Natural killer cell (primary cell): ENCODE measurements at regions not wholly inside any gene's neighbourhood (a gene's known extent, or its start where the extent isn't known, plus 50 kb on each side); places are given as distances from the start of the nearest gene placed in this dataset.
A peak's percentile ranks its signal among the peaks of the same experiment; 100 is the strongest.

ENCODE experiments used
- ATAC-seq, 3 donors: fragments of 150-1000 bp in 2 of 3; fragments of 200-7000 bp in 1 of 3; cut with Tn5 transposase; 1 replicate in 1 of 3; 2 replicates in 2 of 3; pipeline ENCODE4 v1.10.0; 2021; ENCODE audit warnings: mild to moderate bottlenecking in 2 of 3, moderate library complexity in 2 of 3
- DNase-seq, 2 donors: peaks; one replicate each; pipeline versions ENCODE4 v3.0.0 to v3.0.0-alpha.2; 2013 to 2021; ENCODE audit warnings: mixed read lengths in 1 of 2
- H3K27ac ChIP-seq: one replicate; pipeline ENCODE4 v1.5.1; 2013; ENCODE audit warnings: mild to moderate bottlenecking, low read length
- H3K27me3 ChIP-seq: one replicate; pipeline ENCODE4 v1.6.1; 2013; ENCODE audit warnings: low read length; ENCODE audit not compliant: control insufficient read depth, insufficient read depth
- H3K36me3 ChIP-seq: one replicate; pipeline ENCODE4 v1.6.1; 2013; ENCODE audit warnings: low read length; ENCODE audit not compliant: control insufficient read depth, insufficient read depth
- H3K4me1 ChIP-seq: one replicate; pipeline ENCODE4 v1.6.1; 2013; ENCODE audit warnings: low read length; ENCODE audit not compliant: control insufficient read depth, insufficient read depth
- H3K4me3 ChIP-seq: one replicate; pipeline ENCODE4 v1.5.1; 2013; ENCODE audit warnings: low read length
- H3K9me3 ChIP-seq: one replicate; pipeline ENCODE4 v1.6.1; 2013; ENCODE audit warnings: low read length; ENCODE audit not compliant: control insufficient read depth, insufficient read depth
- H3K27ac Mint-ChIP-seq, 2 donors: one replicate each; pipeline ENCODE4 v1.8.0; 2022; ENCODE audit warnings: mild to moderate bottlenecking in 2 of 2, mixed read lengths in 2 of 2, moderate library complexity in 1 of 2
- H3K27me3 Mint-ChIP-seq, 2 donors: one replicate each; pipeline ENCODE4 v1.8.0; 2022; ENCODE audit warnings: low read depth in 2 of 2, mixed read lengths in 2 of 2
- H3K36me3 Mint-ChIP-seq: one replicate; pipeline ENCODE4 v1.8.0; 2022; ENCODE audit warnings: mixed read lengths
- H3K4me1 Mint-ChIP-seq, 2 donors: one replicate each; pipeline ENCODE4 v1.8.0; 2022; ENCODE audit warnings: mixed read lengths in 2 of 2
- H3K4me3 Mint-ChIP-seq: one replicate; pipeline ENCODE4 v1.8.0; 2022; ENCODE audit warnings: mild to moderate bottlenecking, moderate library complexity, mixed read lengths
- H3K9me3 Mint-ChIP-seq, 2 donors: one replicate each; pipeline ENCODE4 v1.8.0; 2022; ENCODE audit warnings: mixed read lengths in 2 of 2
- WGBS: methylation state at CpG from one replicate; pipeline ENCODE4 v1.1.7; 2013; ENCODE audit warnings: missing lambda C conversion rate; ENCODE audit not compliant: insufficient coverage; 5-methylcytosine and 5-hydroxymethylcytosine counted together
- intact Hi-C: fragments of 100-400 bp; cut with micrococcal nuclease; formaldehyde crosslinking; loops from one replicate; pipeline ENCODE4 v1.14.2; 2022
- TF ChIP-seq, protein P1 (sequence below): fragments of 200-600 bp; IDR thresholded peaks from one replicate; pipeline ENCODE4 v1.8.0; 2022; ENCODE audit warnings: antibody characterized with exemption

DNA sequence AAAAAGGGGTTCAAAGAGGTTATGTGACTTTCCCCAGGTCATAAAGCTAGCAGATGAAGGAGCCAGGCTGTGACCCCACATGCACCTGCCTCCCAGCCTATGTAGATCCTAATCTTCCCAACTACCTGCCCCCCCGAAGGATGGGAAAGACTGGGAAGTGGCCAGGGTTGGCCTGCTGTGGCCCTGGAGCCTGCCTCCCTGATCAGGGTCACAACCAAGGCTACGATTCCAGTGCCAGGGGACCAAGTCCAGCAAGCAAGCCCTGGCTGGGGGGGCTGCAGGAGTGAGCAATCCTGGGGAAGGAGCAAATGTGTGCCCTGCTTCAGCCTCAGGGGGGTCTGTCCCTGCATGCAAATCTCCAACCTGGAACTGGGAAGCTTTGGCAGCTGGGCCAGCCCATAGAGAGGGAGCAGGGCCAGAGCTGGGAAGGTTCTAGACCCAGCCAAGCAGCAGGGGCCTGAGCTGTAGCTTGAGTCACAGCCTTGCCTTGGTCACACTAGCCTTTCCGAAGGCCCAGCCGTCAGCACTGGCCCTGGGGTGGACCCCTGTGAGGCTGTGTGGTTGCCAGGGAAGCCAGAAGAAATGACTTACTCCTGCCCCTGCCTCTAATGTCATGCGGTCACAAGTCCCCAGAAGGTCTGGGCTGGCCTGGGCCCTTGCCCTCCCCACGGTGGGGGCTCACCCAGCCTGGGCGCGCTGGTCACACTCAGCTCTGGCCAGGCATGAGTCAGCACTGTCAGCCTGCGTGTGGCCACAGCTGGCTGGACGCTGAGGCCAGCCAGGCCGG is 96.4 kb upstream of the ZMIZ1 start:
- WGBS, result 90% methylated on average over 11 of the region's 11 CpGs
- ATAC-seq (no peak), DNase-seq (no peak)
- peak overlapping the region; percentile 27 to 97 for H3K27ac Mint-ChIP-seq
- peaks cover 17% of the 10 kb centered on the region for H3K4me1 ChIP-seq
- no peaks in the 10 kb centered on the region for H3K27me3 ChIP-seq
- no peaks in the 10 kb centered on the region for H3K36me3 ChIP-seq
- H3K4me3 ChIP-seq, result no peak overlapping the region
- H3K4me1 Mint-ChIP-seq, result peaks cover 16 to 23% of the 10 kb centered on the region in 2 donors
- no peak overlapping the region for H3K27ac ChIP-seq
- peaks cover 0 to 2% of the 10 kb centered on the region in 2 donors for H3K27me3 Mint-ChIP-seq
- intact Hi-C loops, result no loop called here
- no peaks in the 10 kb centered on the region for H3K36me3 Mint-ChIP-seq
- H3K4me3 Mint-ChIP-seq, result peak overlapping the region; percentile 74
- TF ChIP-seq, protein P1, sequence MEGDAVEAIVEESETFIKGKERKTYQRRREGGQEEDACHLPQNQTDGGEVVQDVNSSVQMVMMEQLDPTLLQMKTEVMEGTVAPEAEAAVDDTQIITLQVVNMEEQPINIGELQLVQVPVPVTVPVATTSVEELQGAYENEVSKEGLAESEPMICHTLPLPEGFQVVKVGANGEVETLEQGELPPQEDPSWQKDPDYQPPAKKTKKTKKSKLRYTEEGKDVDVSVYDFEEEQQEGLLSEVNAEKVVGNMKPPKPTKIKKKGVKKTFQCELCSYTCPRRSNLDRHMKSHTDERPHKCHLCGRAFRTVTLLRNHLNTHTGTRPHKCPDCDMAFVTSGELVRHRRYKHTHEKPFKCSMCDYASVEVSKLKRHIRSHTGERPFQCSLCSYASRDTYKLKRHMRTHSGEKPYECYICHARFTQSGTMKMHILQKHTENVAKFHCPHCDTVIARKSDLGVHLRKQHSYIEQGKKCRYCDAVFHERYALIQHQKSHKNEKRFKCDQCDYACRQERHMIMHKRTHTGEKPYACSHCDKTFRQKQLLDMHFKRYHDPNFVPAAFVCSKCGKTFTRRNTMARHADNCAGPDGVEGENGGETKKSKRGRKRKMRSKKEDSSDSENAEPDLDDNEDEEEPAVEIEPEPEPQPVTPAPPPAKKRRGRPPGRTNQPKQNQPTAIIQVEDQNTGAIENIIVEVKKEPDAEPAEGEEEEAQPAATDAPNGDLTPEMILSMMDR, result no peak
- no peaks in the 10 kb centered on the region for H3K9me3 Mint-ChIP-seq
- no peaks in the 10 kb centered on the region for H3K9me3 ChIP-seq

DNA sequence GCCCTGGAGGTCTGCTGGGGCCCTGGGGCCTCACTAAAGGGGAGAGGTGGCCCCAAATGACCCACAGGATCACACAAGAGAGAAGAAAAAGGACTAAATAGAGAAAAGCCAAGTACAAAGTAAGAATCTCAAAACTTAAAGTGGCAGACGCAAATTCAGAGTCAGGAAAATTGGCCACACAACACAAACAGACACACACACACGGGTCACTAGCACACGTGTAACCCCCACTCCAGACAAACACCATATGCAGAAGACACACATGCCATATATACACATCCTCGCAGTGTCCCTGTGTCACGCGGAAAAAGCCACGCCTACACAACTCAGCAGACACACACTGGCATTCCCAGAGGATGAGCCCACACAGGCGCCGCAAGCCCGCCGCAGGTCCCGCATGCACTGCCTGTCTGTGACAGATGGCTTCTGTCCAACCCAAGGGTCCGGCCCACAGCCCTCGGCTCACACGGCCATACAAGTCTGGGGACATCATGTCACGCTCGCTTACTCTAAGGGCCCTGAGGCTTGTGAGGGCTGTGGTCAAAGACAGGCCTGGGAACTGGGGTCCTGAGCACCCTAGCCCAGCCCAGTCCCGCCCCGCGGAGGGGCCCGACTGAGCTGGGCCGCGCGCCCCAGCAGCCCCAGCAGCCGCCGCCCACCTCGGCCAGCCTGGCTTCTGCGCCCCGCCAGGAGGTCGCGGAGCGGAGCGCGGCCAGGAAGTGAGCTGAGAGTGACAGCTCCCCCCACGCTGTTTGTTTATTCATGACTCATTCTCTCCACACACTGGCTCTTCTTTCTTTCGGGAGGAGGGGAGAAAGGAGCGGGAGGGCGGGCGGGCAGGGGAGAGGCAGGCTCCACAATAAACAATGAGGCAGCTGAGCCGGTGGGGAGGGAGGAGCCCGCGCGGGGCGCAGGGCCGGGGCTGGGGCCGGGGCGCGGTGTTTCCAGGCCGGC is 95.5 kb upstream of the ZMIZ1 start:
- ATAC-seq, result peak; percentile 69 to 82 (median 79)
- TF ChIP-seq, protein P1, result no peak
- H3K4me3 ChIP-seq, result peak overlapping the region; percentile 18
- Mint-ChIP-seq H3K27ac (peak overlapping the region; percentile 27 to 97), H3K9me3 (no peaks in the 10 kb centered on the region), H3K27me3 (peaks cover 4 to 8% of the 10 kb centered on the region in 2 donors), H3K4me1 (peaks cover 16 to 24% of the 10 kb centered on the region in 2 donors), H3K4me3 (peak overlapping the region; percentile 78), H3K36me3 (no peaks in the 10 kb centered on the region)
- no peaks in the 10 kb centered on the region for H3K36me3 ChIP-seq
- WGBS, result 17% methylated on average over 44 of the region's 49 CpGs
- intact Hi-C loops, result loop anchor here (1.0 kb wide), 2 partner anchors 52 to 94 kb away; no protein-coding TSS in a partner anchor
- H3K27ac ChIP-seq, result no peak overlapping the region
- H3K4me1 ChIP-seq, result peaks cover 17% of the 10 kb centered on the region
- H3K9me3 ChIP-seq, result no peaks in the 10 kb centered on the region
- peak; percentile 73 to 83 for DNase-seq
- no peaks in the 10 kb centered on the region for H3K27me3 ChIP-seq

DNA sequence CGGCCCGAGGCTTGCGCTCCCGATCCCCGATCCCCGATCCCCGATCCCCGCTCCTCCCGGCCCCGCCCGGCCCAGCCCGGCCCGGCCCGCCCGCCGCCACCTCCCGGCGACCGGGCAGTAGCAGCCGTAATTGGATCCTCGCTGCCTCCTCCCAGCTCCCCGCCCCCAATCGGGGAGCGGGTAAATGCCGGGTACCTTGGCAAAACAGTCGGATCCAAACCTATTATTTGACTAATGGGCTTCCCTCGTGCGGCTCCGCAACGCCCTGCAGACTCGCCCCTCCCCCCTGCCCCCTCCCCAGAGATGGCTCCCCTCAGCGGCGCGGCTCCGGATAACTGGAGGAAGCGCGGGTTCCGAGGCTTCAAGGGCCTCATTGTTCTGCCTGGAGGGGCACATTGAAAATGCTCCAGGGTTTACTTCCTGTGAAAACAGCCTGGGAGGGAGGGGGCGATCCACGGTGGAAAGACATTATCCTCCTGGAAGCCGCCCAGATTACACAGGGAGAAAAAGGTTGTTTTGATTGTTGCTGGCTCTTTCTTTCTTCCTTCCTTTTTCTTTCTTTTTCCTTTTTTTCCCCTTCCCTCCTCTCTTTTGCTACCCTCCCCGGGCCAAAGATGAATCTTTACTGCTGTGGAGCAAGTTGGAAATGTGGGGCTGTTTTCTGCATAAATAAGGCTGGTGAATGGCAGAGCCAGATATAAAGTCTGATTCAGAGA is 94.7 kb upstream of the ZMIZ1 start:
- Mint-ChIP-seq H3K27me3 (peaks cover 4 to 12% of the 10 kb centered on the region in 2 donors), H3K36me3 (no peaks in the 10 kb centered on the region), H3K9me3 (no peaks in the 10 kb centered on the region), H3K4me3 (peak overlapping the region; percentile 100), H3K27ac (peak overlapping the region; percentile 95 to 97), H3K4me1 (peaks cover 16 to 24% of the 10 kb centered on the region in 2 donors)
- DNase-seq (peak in 1 of 2 donors; percentile 53), ATAC-seq (peak; percentile 6 to 11 (median 9))
- Histone ChIP-seq H3K27ac (peak overlapping the region; percentile 43), H3K9me3 (no peaks in the 10 kb centered on the region), H3K36me3 (no peaks in the 10 kb centered on the region), H3K4me1 (peaks cover 17% of the 10 kb centered on the region), H3K4me3 (peak overlapping the region; percentile 38), H3K27me3 (no peaks in the 10 kb centered on the region)
- intact Hi-C loops, result loop anchor here (1.0 kb wide), 2 partner anchors 51 to 93 kb away; no protein-coding TSS in a partner anchor
- TF ChIP-seq, protein P1, result no peak
- WGBS, result under 1% methylated on average over 37 of the region's 42 CpGs
